Tibial nerve (tissue), 4 donors: ENCODE measurements at regions not wholly inside any gene's neighbourhood (a gene's known extent, or its start where the extent isn't known, plus 50 kb on each side); places are given as distances from the start of the nearest gene placed in this dataset.

ENCODE experiments used
- DNase-seq, 2 donors: peaks; one replicate each; pipeline ENCODE4 v3.0.0-alpha.2; 2019; ENCODE audit warnings: low spot score in 2 of 2
- H3K27ac ChIP-seq, 4 donors: fragments of 200-600 bp; sonication (generic) in 3 of 4; one replicate each; pipeline ENCODE4 v1.5.1; 2017 to 2019; ENCODE audit warnings: mild to moderate bottlenecking in 1 of 4
- H3K27me3 ChIP-seq, 2 donors: fragments of 200-600 bp; sonication (generic) in 1 of 2; one replicate each; pipeline versions ENCODE4 v1.5.1 to v1.6.0; 2017 to 2019
- H3K36me3 ChIP-seq, 3 donors: fragments of 200-600 bp; sonication (generic); one replicate each; pipeline ENCODE4 v1.5.1; 2018 to 2019
- H3K4me1 ChIP-seq, 4 donors: fragments of 200-600 bp; sonication (generic) in 3 of 4; one replicate each; pipeline ENCODE4 v1.5.1; 2017 to 2019
- H3K4me3 ChIP-seq, 4 donors: fragments of 200-600 bp; sonication (generic) in 3 of 4; one replicate each; pipeline ENCODE4 v1.5.1; 2017 to 2019; ENCODE audit warnings: mild to moderate bottlenecking in 1 of 4, moderate library complexity in 1 of 4
- H3K9me3 ChIP-seq, 4 donors: fragments of 200-600 bp; sonication (generic) in 3 of 4; one replicate each; pipeline ENCODE4 v1.5.1; 2017 to 2019
- EP300 ChIP-seq, 2 donors: sonication (generic); formaldehyde crosslinking; IDR thresholded peaks; one replicate each; pipeline ENCODE4 v1.6.1; 2017; ENCODE audit warnings: antibody characterized with exemption in 2 of 2, mild to moderate bottlenecking in 1 of 2
- POLR2A ChIP-seq, 2 donors: fragments of 450-650 bp; IDR thresholded peaks; one replicate each; pipeline ENCODE4 v1.6.1; 2017; ENCODE audit warnings: antibody characterized with exemption in 2 of 2, mild to moderate bottlenecking in 2 of 2, moderate library complexity in 2 of 2
- WGBS, 2 donors: methylation state at CpG; one replicate each; pipeline ENCODE4 v1.1.5; 2018; 5-methylcytosine and 5-hydroxymethylcytosine counted together
- TF ChIP-seq, protein P1 (sequence below), 5 experiments: fragments of 200-600 bp in 3 of 5; fragments of 450-650 bp in 2 of 5; sonication (generic) in 3 of 5; IDR thresholded peaks; one replicate each; pipeline ENCODE4 v1.5.1; 2016 to 2019; ENCODE audit warnings: antibody characterized with exemption in 5 of 5, mild to moderate bottlenecking in 3 of 5, moderate library complexity in 2 of 5

GRCh38 chr4:178037459-178038214 lies 595.4 kb upstream of the AGA start:
- no peaks in the 10 kb centered on the region for H3K36me3 ChIP-seq
- H3K9me3 ChIP-seq = no peaks in the 10 kb centered on the region
- no peak for TF ChIP-seq EP300 (IDR thresholded peaks at IDR 0.05)
- TF ChIP-seq POLR2A (IDR thresholded peaks at IDR 0.05) = no peak
- TF ChIP-seq, protein P1, sequence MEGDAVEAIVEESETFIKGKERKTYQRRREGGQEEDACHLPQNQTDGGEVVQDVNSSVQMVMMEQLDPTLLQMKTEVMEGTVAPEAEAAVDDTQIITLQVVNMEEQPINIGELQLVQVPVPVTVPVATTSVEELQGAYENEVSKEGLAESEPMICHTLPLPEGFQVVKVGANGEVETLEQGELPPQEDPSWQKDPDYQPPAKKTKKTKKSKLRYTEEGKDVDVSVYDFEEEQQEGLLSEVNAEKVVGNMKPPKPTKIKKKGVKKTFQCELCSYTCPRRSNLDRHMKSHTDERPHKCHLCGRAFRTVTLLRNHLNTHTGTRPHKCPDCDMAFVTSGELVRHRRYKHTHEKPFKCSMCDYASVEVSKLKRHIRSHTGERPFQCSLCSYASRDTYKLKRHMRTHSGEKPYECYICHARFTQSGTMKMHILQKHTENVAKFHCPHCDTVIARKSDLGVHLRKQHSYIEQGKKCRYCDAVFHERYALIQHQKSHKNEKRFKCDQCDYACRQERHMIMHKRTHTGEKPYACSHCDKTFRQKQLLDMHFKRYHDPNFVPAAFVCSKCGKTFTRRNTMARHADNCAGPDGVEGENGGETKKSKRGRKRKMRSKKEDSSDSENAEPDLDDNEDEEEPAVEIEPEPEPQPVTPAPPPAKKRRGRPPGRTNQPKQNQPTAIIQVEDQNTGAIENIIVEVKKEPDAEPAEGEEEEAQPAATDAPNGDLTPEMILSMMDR (IDR thresholded peaks at IDR 0.05) = no peak
- no peak overlapping the region for H3K4me3 ChIP-seq
- H3K27me3 ChIP-seq = no peaks in the 10 kb centered on the region
- H3K27ac ChIP-seq = no peak overlapping the region
- no peaks in the 10 kb centered on the region for H3K4me1 ChIP-seq
- WGBS, 2 donors = 83 to 86% methylated on average over 15 of the region's 15 CpGs
- DNase-seq = no peak

DNA sequence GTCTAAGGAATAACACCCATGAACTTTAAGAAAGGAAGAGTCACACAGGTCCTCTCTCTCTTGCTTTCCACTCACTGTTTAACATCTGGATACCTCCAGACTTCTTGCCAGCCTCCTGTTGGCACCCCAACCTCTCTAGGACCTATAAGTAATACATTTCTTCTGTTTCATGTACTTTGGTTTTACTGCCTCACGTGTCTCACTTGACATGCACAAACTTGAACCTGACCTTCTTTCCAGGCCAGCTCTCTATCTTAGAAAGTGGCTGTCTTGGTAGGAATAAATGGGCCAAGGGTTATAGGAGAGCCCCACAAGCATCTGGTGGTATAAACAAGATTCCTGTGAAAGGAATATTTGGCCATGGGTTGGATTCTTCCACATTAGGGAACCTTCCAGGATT lies 614.8 kb upstream of the AGA start:
- 58 to 68% methylated on average over 1 of the region's 1 CpG for WGBS, 2 donors
- no peak overlapping the region for H3K4me3 ChIP-seq
- no peak for TF ChIP-seq EP300 (IDR thresholded peaks at IDR 0.05)
- TF ChIP-seq, protein P1 (IDR thresholded peaks at IDR 0.05) = no peak
- TF ChIP-seq POLR2A (IDR thresholded peaks at IDR 0.05) = no peak
- no peaks in the 10 kb centered on the region for H3K4me1 ChIP-seq
- no peaks in the 10 kb centered on the region for H3K27me3 ChIP-seq
- no peaks in the 10 kb centered on the region for H3K36me3 ChIP-seq
- no peaks in the 10 kb centered on the region for H3K9me3 ChIP-seq
- H3K27ac ChIP-seq = no peak overlapping the region
- DNase-seq = no peak

DNA sequence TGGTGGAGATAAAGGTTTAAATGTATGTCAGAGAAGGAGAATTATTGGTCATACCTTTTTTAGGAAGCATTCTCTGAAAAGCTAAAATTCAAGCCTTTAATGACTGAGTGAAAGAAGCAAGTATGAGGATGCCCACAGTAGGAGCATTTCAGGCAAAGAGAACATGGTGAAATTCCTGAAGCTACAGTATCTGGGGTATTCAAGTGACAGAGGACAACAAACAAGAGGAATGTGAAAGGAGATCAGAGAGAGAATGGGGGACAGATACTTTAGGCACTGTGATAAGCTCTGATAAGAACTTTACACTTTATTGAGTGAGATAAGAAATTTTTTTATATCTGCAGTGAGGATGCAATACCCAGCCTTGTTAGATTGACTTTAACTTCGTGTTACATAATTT lies 621.3 kb upstream of the AGA start:
- no peak for TF ChIP-seq POLR2A (IDR thresholded peaks at IDR 0.05)
- TF ChIP-seq EP300 (IDR thresholded peaks at IDR 0.05) = no peak
- TF ChIP-seq, protein P1 (IDR thresholded peaks at IDR 0.05) = no peak
- 44 to 63% methylated on average over 1 of the region's 1 CpG for WGBS, 2 donors
- Histone ChIP-seq H3K27me3 (no peaks in the 10 kb centered on the region), H3K4me1 (no peaks in the 10 kb centered on the region), H3K36me3 (no peaks in the 10 kb centered on the region), H3K9me3 (no peaks in the 10 kb centered on the region), H3K27ac (no peak overlapping the region), H3K4me3 (no peak overlapping the region)
- DNase-seq = no peak

- DNase-seq = no peak
- H3K36me3 ChIP-seq = no peaks in the 10 kb centered on the region
- H3K27ac ChIP-seq = no peak overlapping the region
- no peaks in the 10 kb centered on the region for H3K27me3 ChIP-seq
- TF ChIP-seq POLR2A (IDR thresholded peaks at IDR 0.05) = no peak
- TF ChIP-seq, protein P1 (IDR thresholded peaks at IDR 0.05) = no peak
- no peak for TF ChIP-seq EP300 (IDR thresholded peaks at IDR 0.05)
- 80 to 88% methylated on average over 2 of the region's 2 CpGs for WGBS, 2 donors
- no peaks in the 10 kb centered on the region for H3K9me3 ChIP-seq
- no peaks in the 10 kb centered on the region for H3K4me1 ChIP-seq
- no peak overlapping the region for H3K4me3 ChIP-seq
Measured at GRCh38 chr4:178066338-178066941, 624.2 kb upstream of the AGA start.

- Histone ChIP-seq H3K36me3 (no peaks in the 10 kb centered on the region), H3K27me3 (no peaks in the 10 kb centered on the region), H3K9me3 (no peaks in the 10 kb centered on the region), H3K4me1 (no peaks in the 10 kb centered on the region), H3K4me3 (no peak overlapping the region), H3K27ac (no peak overlapping the region)
- 74 to 77% methylated on average over 4 of the region's 4 CpGs for WGBS, 2 donors
- DNase-seq = no peak
- TF ChIP-seq, protein P1 (IDR thresholded peaks at IDR 0.05) = no peak
- no peak for TF ChIP-seq POLR2A (IDR thresholded peaks at IDR 0.05)
- TF ChIP-seq EP300 (IDR thresholded peaks at IDR 0.05) = no peak
Measured at GRCh38 chr4:178068136-178068535, 625.9 kb upstream of the AGA start.
